H1 (cell line): ENCODE measurements at regions not wholly inside any gene's neighbourhood (a gene's known extent, or its start where the extent isn't known, plus 50 kb on each side); places are given as distances from the start of the nearest gene placed in this dataset.
A peak's percentile ranks its signal among the peaks of the same experiment; 100 is the strongest.

Experiments used
- CTCF ChIA-PET: fragments of 300-600 bp; sonication (Branson Sonifier 250); formaldehyde crosslinking; loops from one replicate; lab custom pipeline; 2021; ENCODE audit not compliant: partially characterized antibody; lab: Charles Lee
- POLR2A ChIA-PET: fragments of 300-600 bp; sonication (Branson Sonifier 250); formaldehyde crosslinking; loops from one replicate; lab custom pipeline; 2021; ENCODE audit warnings: inconsistent platforms; ENCODE audit not compliant: partially characterized antibody; lab: Charles Lee
- DNase-seq, 2 experiments: peaks; one replicate each; pipeline versions ENCODE4 v3.0.0 to v3.0.0-alpha.2; 2010 to 2022; ENCODE audit warnings: low spot score in 2 of 2, low read depth in 1 of 2, mixed read lengths in 1 of 2
- FAIRE-seq: peaks from 2 replicates; lab custom pipeline; 2011; peaks lifted over from hg19 to GRCh38; lab: Jason Lieb, UNC
- H2AFZ ChIP-seq: 2 replicates; pipeline ENCODE4 v1.8.1; 2012; ENCODE audit warnings: low read length, inconsistent platforms
- H2AK5ac ChIP-seq: 2 replicates; pipeline ENCODE4 v1.6.1; 2013; ENCODE audit warnings: low read depth, low read length
- H2BK120ac ChIP-seq: replicated peaks from 2 replicates; pipeline ENCODE3; 2013; ENCODE audit warnings: low read depth, low read length, inconsistent platforms
- H2BK12ac ChIP-seq: 2 replicates; pipeline ENCODE4 v1.6.1; 2013; ENCODE audit warnings: low read depth, low read length
- H2BK15ac ChIP-seq: 2 replicates; pipeline ENCODE4 v1.6.1; 2013; ENCODE audit warnings: low read length
- H2BK20ac ChIP-seq: 2 replicates; pipeline ENCODE4 v1.6.1; 2013; ENCODE audit warnings: low read length
- H2BK5ac ChIP-seq: 2 replicates; pipeline ENCODE4 v1.6.1; 2013; ENCODE audit warnings: low read depth, low read length
- H3K14ac ChIP-seq: 2 replicates; pipeline ENCODE4 v1.6.1; 2013; ENCODE audit warnings: inconsistent platforms; ENCODE audit not compliant: insufficient read length
- H3K18ac ChIP-seq: 2 replicates; pipeline ENCODE4 v1.6.1; 2013; ENCODE audit warnings: low read length; ENCODE audit errors: extremely low read depth
- H3K23ac ChIP-seq: 2 replicates; pipeline ENCODE4 v1.6.1; 2013; ENCODE audit warnings: inconsistent platforms; ENCODE audit not compliant: insufficient read length
- H3K23me2 ChIP-seq: 2 replicates; pipeline ENCODE4 v1.6.1; 2013; ENCODE audit warnings: low read depth, low read length
- H3K27ac ChIP-seq: 2 replicates; pipeline ENCODE4 v1.6.1; 2011; ENCODE audit warnings: low read depth, low read length, inconsistent platforms
- H3K27me3 ChIP-seq, 4 experiments: replicated peaks in 1 of 4; 1 replicate in 1 of 4; 2 replicates in 3 of 4; pipeline versions ENCODE4 v1.6.1 to v1.8.1; 2011 to 2013; ENCODE audit warnings: low read length in 3 of 4, mild to moderate bottlenecking in 3 of 4, inconsistent platforms in 2 of 4, mixed read lengths in 2 of 4, moderate library complexity in 1 of 4; ENCODE audit not compliant: control insufficient read depth in 3 of 4, insufficient read depth in 3 of 4; ENCODE audit errors: extremely low read depth in 1 of 4
- H3K36me3 ChIP-seq, 4 experiments: 2 replicates each; pipeline versions ENCODE4 v1.6.1 to v1.8.1; 2011 to 2013; ENCODE audit warnings: mild to moderate bottlenecking in 4 of 4, low read length in 3 of 4, moderate library complexity in 2 of 4, control low read depth in 1 of 4, inconsistent platforms in 1 of 4; ENCODE audit not compliant: insufficient read depth in 4 of 4, control insufficient read depth in 2 of 4
- H3K4ac ChIP-seq: replicated peaks from 2 replicates; pipeline ENCODE3; 2013; ENCODE audit warnings: low read length, low read depth, mixed read lengths, inconsistent platforms; ENCODE audit not compliant: insufficient read length
- H3K4me1 ChIP-seq, 4 experiments: replicated peaks in 1 of 4; 1 replicate in 1 of 4; 2 replicates in 3 of 4; pipeline versions ENCODE4 v1.6.1 to v1.8.1; 2011 to 2013; ENCODE audit warnings: low read length in 3 of 4, inconsistent platforms in 2 of 4, mixed read lengths in 1 of 4; ENCODE audit not compliant: insufficient read depth in 4 of 4, control insufficient read depth in 3 of 4
- H3K4me2 ChIP-seq, 2 experiments: 2 replicates each; pipeline versions ENCODE4 v1.6.1 to v1.8.1; 2011 to 2013; ENCODE audit warnings: low read depth in 2 of 2, low read length in 2 of 2, control low read depth in 1 of 2, inconsistent platforms in 1 of 2, mild to moderate bottlenecking in 1 of 2; ENCODE audit not compliant: insufficient read depth in 1 of 2
- H3K4me3 ChIP-seq, 4 experiments: fragments of 200-600, 300-600 bp in 1 of 4; sonication (generic), shearing (Covaris generic), sonication (Bioruptor Twin) in 1 of 4; 2 replicates each; pipeline versions ENCODE4 v1.5.1 to v1.8.1; 2011 to 2016; ENCODE audit warnings: low read length in 4 of 4, low read depth in 3 of 4, control low read depth in 2 of 4, inconsistent platforms in 2 of 4, mild to moderate bottlenecking in 2 of 4, mixed read lengths in 1 of 4, moderate library complexity in 1 of 4; ENCODE audit not compliant: insufficient read depth in 2 of 4; ENCODE audit errors: extremely low read depth in 1 of 4
- H3K56ac ChIP-seq: replicated peaks from 2 replicates; pipeline ENCODE3; 2013; ENCODE audit warnings: low read depth, mild to moderate bottlenecking, mixed read lengths, low read length, inconsistent platforms; ENCODE audit not compliant: insufficient read length
- H3K79me1 ChIP-seq: 2 replicates; pipeline ENCODE4 v1.6.1; 2013; ENCODE audit warnings: low read depth, low read length, control low read depth
- H3K79me2 ChIP-seq, 2 experiments: 2 replicates each; pipeline versions ENCODE4 v1.6.1 to v1.8.1; 2012 to 2013; ENCODE audit warnings: low read length in 2 of 2, mild to moderate bottlenecking in 2 of 2, inconsistent platforms in 1 of 2; ENCODE audit not compliant: insufficient read depth in 2 of 2, control insufficient read depth in 1 of 2
- H3K9ac ChIP-seq, 4 experiments: replicated peaks in 1 of 4; 1 replicate in 1 of 4; 2 replicates in 3 of 4; pipeline versions ENCODE4 v1.6.1 to v1.8.1; 2011 to 2013; ENCODE audit warnings: low read depth in 3 of 4, low read length in 3 of 4, control low read depth in 2 of 4, mild to moderate bottlenecking in 2 of 4, moderate library complexity in 2 of 4, inconsistent platforms in 1 of 4; ENCODE audit errors: extremely low read depth in 1 of 4
- H3K9me3 ChIP-seq, 2 experiments: 2 replicates each; pipeline versions ENCODE4 v1.6.1 to v1.8.1; 2012 to 2013; ENCODE audit warnings: mild to moderate bottlenecking in 2 of 2, moderate library complexity in 2 of 2, control low read depth in 1 of 2, inconsistent platforms in 1 of 2, low read depth in 1 of 2, low read length in 1 of 2, mixed read lengths in 1 of 2; ENCODE audit not compliant: insufficient read depth in 2 of 2
- H4K20me1 ChIP-seq, 2 experiments: replicated peaks in 1 of 2; 2 replicates each; pipeline versions ENCODE3 to v1.8.1; 2011 to 2013; ENCODE audit warnings: inconsistent platforms in 2 of 2, low read length in 2 of 2, mild to moderate bottlenecking in 1 of 2; ENCODE audit not compliant: insufficient read depth in 2 of 2, control insufficient read depth in 1 of 2
- H4K5ac ChIP-seq: 2 replicates; pipeline ENCODE4 v1.6.1; 2013; ENCODE audit warnings: low read length, low read depth, mixed read lengths, inconsistent platforms; ENCODE audit not compliant: insufficient read length
- H4K8ac ChIP-seq: 2 replicates; pipeline ENCODE4 v1.8.0; 2013; ENCODE audit warnings: mild to moderate bottlenecking, moderate library complexity, low read length, inconsistent platforms; ENCODE audit not compliant: insufficient read depth; ENCODE audit errors: extremely low read depth
- H4K91ac ChIP-seq: replicated peaks from 2 replicates; pipeline ENCODE3; 2013; ENCODE audit warnings: low read length, mixed read lengths, inconsistent platforms; ENCODE audit not compliant: insufficient read length
- CEBPB ChIP-seq: IDR thresholded peaks from 2 replicates; pipeline ENCODE4 v1.6.1; 2012; ENCODE audit warnings: low read depth, low read length
- NRF1 ChIP-seq: IDR thresholded peaks from 2 replicates; pipeline ENCODE4 v1.6.1; 2011; ENCODE audit warnings: mild to moderate bottlenecking, low read depth, low read length, improper control_type of control experiment
- WGBS, 2 experiments: shearing (Covaris generic) in 1 of 2; methylation state at CpG; one replicate each; pipeline versions ENCODE4 v1.1.6 to v1.1.7; 2013 to 2015; ENCODE audit warnings: low lambda C conversion rate in 2 of 2, mixed read lengths in 2 of 2, inconsistent platforms in 1 of 2, low coverage in 1 of 2, missing lambda C conversion rate in 1 of 2; ENCODE audit not compliant: insufficient replicate concordance in 2 of 2, insufficient coverage in 1 of 2, insufficient read length in 1 of 2; ENCODE audit errors: extremely low coverage in 1 of 2, missing lambda C conversion rate in 1 of 2; 5-methylcytosine and 5-hydroxymethylcytosine counted together
- TF ChIP-seq, protein P1 (sequence below): IDR thresholded peaks from 2 replicates; pipeline ENCODE4 v1.6.1; 2012; ENCODE audit warnings: inconsistent platforms

DNA sequence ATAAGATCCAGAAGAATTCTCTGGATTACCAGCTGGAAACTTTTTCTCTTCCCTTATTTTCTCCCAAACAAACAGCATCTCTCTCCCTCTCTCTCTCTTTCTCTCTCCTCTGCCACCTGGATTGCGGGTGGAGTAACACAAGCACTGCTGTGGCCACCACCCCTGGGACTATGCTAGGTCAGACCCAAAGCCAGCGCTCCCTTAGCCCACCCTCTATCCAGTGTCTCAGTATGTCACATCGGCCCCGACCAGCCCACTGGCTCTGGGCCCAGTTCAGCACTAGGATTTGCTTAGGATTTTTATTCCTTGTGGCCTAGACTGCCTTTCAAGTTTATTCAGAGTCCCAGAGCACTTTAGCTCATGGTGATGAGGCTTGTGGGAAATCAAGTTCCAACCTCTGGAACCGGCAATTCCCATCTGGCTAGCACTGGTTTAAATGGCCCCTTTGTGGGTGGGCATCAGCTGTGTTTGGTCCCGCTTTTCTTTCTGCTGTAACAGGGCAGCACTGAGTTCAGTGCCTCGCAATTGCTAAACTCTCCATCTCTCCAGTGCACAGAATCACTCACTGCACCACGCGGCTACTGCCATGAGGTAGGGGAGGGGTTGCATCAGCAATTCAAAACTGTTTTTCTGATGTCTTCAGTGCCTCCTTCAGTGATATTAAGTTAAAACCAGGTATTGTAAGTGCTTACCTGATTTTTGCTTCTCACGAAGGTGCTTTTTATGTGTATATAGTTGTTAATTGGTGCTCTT, 1623.1 kb downstream of the SLITRK5 start:
- WGBS, 2 experiments = 68% methylated on average over 10 of the region's 10 CpGs; no CpG with 5 or more reads in 1 of the 2 experiments
- no peak overlapping the region for H3K4me3 ChIP-seq
- H3K23me2 ChIP-seq = no peaks in the 10 kb centered on the region
- DNase-seq = no peak
- no peak overlapping the region for H3K9ac ChIP-seq
- H2AFZ ChIP-seq = peak overlapping the region; percentile 97
- no peak overlapping the region; the same call in 1 of the 2 replicates for H4K8ac ChIP-seq
- no peak for FAIRE-seq
- H2BK120ac ChIP-seq = peak overlapping the region; percentile 10
- POLR2A ChIA-PET = no interaction called here
- H4K91ac ChIP-seq = no peak overlapping the region
- no peaks in the 10 kb centered on the region for H3K79me1 ChIP-seq
- no peak overlapping the region for H3K23ac ChIP-seq
- no peak overlapping the region for H3K14ac ChIP-seq
- no peak overlapping the region for H3K27ac ChIP-seq
- no peaks in the 10 kb centered on the region for H3K27me3 ChIP-seq
- no peak overlapping the region for H2BK20ac ChIP-seq
- H2AK5ac ChIP-seq = no peak overlapping the region
- no peak overlapping the region for H4K5ac ChIP-seq
- H3K18ac ChIP-seq = no peak overlapping the region; the same call in 1 of the 2 replicates
- no peaks in the 10 kb centered on the region for H4K20me1 ChIP-seq
- H3K36me3 ChIP-seq = no peaks in the 10 kb centered on the region
- no peak overlapping the region for H3K4me2 ChIP-seq
- H3K9me3 ChIP-seq = peaks cover 0 to 2% of the 10 kb centered on the region in 2 experiments; a peak in 1 of 4 replicates
- no peaks in the 10 kb centered on the region for H3K79me2 ChIP-seq
- no peak overlapping the region for H3K56ac ChIP-seq
- H3K4ac ChIP-seq = no peak overlapping the region
- H2BK5ac ChIP-seq = 0 out of 2 replicates have a peak overlapping the region, but pooled peaks have one; percentile 35
- CTCF ChIA-PET = interaction anchor here (0.6 kb wide), 1 partner anchor 370 kb away, joined by 3 read pairs; no protein-coding TSS in a partner anchor
- H2BK15ac ChIP-seq = no peak overlapping the region
- peak overlapping the region; percentile 87; the same call in 1 of the 2 replicates for H2BK12ac ChIP-seq
- peaks cover 0 to 6% (median 0%) of the 10 kb centered on the region in 4 experiments; a peak in 2 of 7 replicates for H3K4me1 ChIP-seq
- peak; percentile 29; the same call in 1 of the 2 replicates for TF ChIP-seq CEBPB
- TF ChIP-seq, protein P1, sequence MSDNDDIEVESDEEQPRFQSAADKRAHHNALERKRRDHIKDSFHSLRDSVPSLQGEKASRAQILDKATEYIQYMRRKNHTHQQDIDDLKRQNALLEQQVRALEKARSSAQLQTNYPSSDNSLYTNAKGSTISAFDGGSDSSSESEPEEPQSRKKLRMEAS = peak; percentile 63
- TF ChIP-seq NRF1 = no peak
